H1 (cell line): ENCODE measurements at regions not wholly inside any gene's neighbourhood (a gene's known extent, or its start where the extent isn't known, plus 50 kb on each side); places are given as distances from the start of the nearest gene placed in this dataset.

Source experiments
- CTCF ChIA-PET: fragments of 300-600 bp; sonication (Branson Sonifier 250); formaldehyde crosslinking; loops from one replicate; lab custom pipeline; 2021; ENCODE audit not compliant: partially characterized antibody; lab: Charles Lee
- POLR2A ChIA-PET: fragments of 300-600 bp; sonication (Branson Sonifier 250); formaldehyde crosslinking; loops from one replicate; lab custom pipeline; 2021; ENCODE audit warnings: inconsistent platforms; ENCODE audit not compliant: partially characterized antibody; lab: Charles Lee
- DNase-seq, 2 experiments: peaks; one replicate each; pipeline versions ENCODE4 v3.0.0 to v3.0.0-alpha.2; 2010 to 2022; ENCODE audit warnings: low spot score in 2 of 2, low read depth in 1 of 2, mixed read lengths in 1 of 2
- FAIRE-seq: peaks from 2 replicates; lab custom pipeline; 2011; peaks lifted over from hg19 to GRCh38; lab: Jason Lieb, UNC
- H2AFZ ChIP-seq: 2 replicates; pipeline ENCODE4 v1.8.1; 2012; ENCODE audit warnings: low read length, inconsistent platforms
- H2AK5ac ChIP-seq: 2 replicates; pipeline ENCODE4 v1.6.1; 2013; ENCODE audit warnings: low read depth, low read length
- H2BK120ac ChIP-seq: replicated peaks from 2 replicates; pipeline ENCODE3; 2013; ENCODE audit warnings: low read depth, low read length, inconsistent platforms
- H2BK12ac ChIP-seq: 2 replicates; pipeline ENCODE4 v1.6.1; 2013; ENCODE audit warnings: low read depth, low read length
- H2BK15ac ChIP-seq: 2 replicates; pipeline ENCODE4 v1.6.1; 2013; ENCODE audit warnings: low read length
- H2BK20ac ChIP-seq: 2 replicates; pipeline ENCODE4 v1.6.1; 2013; ENCODE audit warnings: low read length
- H2BK5ac ChIP-seq: 2 replicates; pipeline ENCODE4 v1.6.1; 2013; ENCODE audit warnings: low read depth, low read length
- H3K14ac ChIP-seq: 2 replicates; pipeline ENCODE4 v1.6.1; 2013; ENCODE audit warnings: inconsistent platforms; ENCODE audit not compliant: insufficient read length
- H3K18ac ChIP-seq: 2 replicates; pipeline ENCODE4 v1.6.1; 2013; ENCODE audit warnings: low read length; ENCODE audit errors: extremely low read depth
- H3K23ac ChIP-seq: 2 replicates; pipeline ENCODE4 v1.6.1; 2013; ENCODE audit warnings: inconsistent platforms; ENCODE audit not compliant: insufficient read length
- H3K23me2 ChIP-seq: 2 replicates; pipeline ENCODE4 v1.6.1; 2013; ENCODE audit warnings: low read depth, low read length
- H3K27ac ChIP-seq: 2 replicates; pipeline ENCODE4 v1.6.1; 2011; ENCODE audit warnings: low read depth, low read length, inconsistent platforms
- H3K27me3 ChIP-seq, 4 experiments: replicated peaks in 1 of 4; 1 replicate in 1 of 4; 2 replicates in 3 of 4; pipeline versions ENCODE4 v1.6.1 to v1.8.1; 2011 to 2013; ENCODE audit warnings: low read length in 3 of 4, mild to moderate bottlenecking in 3 of 4, inconsistent platforms in 2 of 4, mixed read lengths in 2 of 4, moderate library complexity in 1 of 4; ENCODE audit not compliant: control insufficient read depth in 3 of 4, insufficient read depth in 3 of 4; ENCODE audit errors: extremely low read depth in 1 of 4
- H3K36me3 ChIP-seq, 4 experiments: 2 replicates each; pipeline versions ENCODE4 v1.6.1 to v1.8.1; 2011 to 2013; ENCODE audit warnings: mild to moderate bottlenecking in 4 of 4, low read length in 3 of 4, moderate library complexity in 2 of 4, control low read depth in 1 of 4, inconsistent platforms in 1 of 4; ENCODE audit not compliant: insufficient read depth in 4 of 4, control insufficient read depth in 2 of 4
- H3K4ac ChIP-seq: replicated peaks from 2 replicates; pipeline ENCODE3; 2013; ENCODE audit warnings: low read length, low read depth, mixed read lengths, inconsistent platforms; ENCODE audit not compliant: insufficient read length
- H3K4me1 ChIP-seq, 4 experiments: replicated peaks in 1 of 4; 1 replicate in 1 of 4; 2 replicates in 3 of 4; pipeline versions ENCODE4 v1.6.1 to v1.8.1; 2011 to 2013; ENCODE audit warnings: low read length in 3 of 4, inconsistent platforms in 2 of 4, mixed read lengths in 1 of 4; ENCODE audit not compliant: insufficient read depth in 4 of 4, control insufficient read depth in 3 of 4
- H3K4me2 ChIP-seq, 2 experiments: 2 replicates each; pipeline versions ENCODE4 v1.6.1 to v1.8.1; 2011 to 2013; ENCODE audit warnings: low read depth in 2 of 2, low read length in 2 of 2, control low read depth in 1 of 2, inconsistent platforms in 1 of 2, mild to moderate bottlenecking in 1 of 2; ENCODE audit not compliant: insufficient read depth in 1 of 2
- H3K4me3 ChIP-seq, 4 experiments: fragments of 200-600, 300-600 bp in 1 of 4; sonication (generic), shearing (Covaris generic), sonication (Bioruptor Twin) in 1 of 4; 2 replicates each; pipeline versions ENCODE4 v1.5.1 to v1.8.1; 2011 to 2016; ENCODE audit warnings: low read length in 4 of 4, low read depth in 3 of 4, control low read depth in 2 of 4, inconsistent platforms in 2 of 4, mild to moderate bottlenecking in 2 of 4, mixed read lengths in 1 of 4, moderate library complexity in 1 of 4; ENCODE audit not compliant: insufficient read depth in 2 of 4; ENCODE audit errors: extremely low read depth in 1 of 4
- H3K56ac ChIP-seq: replicated peaks from 2 replicates; pipeline ENCODE3; 2013; ENCODE audit warnings: low read depth, mild to moderate bottlenecking, mixed read lengths, low read length, inconsistent platforms; ENCODE audit not compliant: insufficient read length
- H3K79me1 ChIP-seq: 2 replicates; pipeline ENCODE4 v1.6.1; 2013; ENCODE audit warnings: low read depth, low read length, control low read depth
- H3K79me2 ChIP-seq, 2 experiments: 2 replicates each; pipeline versions ENCODE4 v1.6.1 to v1.8.1; 2012 to 2013; ENCODE audit warnings: low read length in 2 of 2, mild to moderate bottlenecking in 2 of 2, inconsistent platforms in 1 of 2; ENCODE audit not compliant: insufficient read depth in 2 of 2, control insufficient read depth in 1 of 2
- H3K9ac ChIP-seq, 4 experiments: replicated peaks in 1 of 4; 1 replicate in 1 of 4; 2 replicates in 3 of 4; pipeline versions ENCODE4 v1.6.1 to v1.8.1; 2011 to 2013; ENCODE audit warnings: low read depth in 3 of 4, low read length in 3 of 4, control low read depth in 2 of 4, mild to moderate bottlenecking in 2 of 4, moderate library complexity in 2 of 4, inconsistent platforms in 1 of 4; ENCODE audit errors: extremely low read depth in 1 of 4
- H3K9me3 ChIP-seq, 2 experiments: 2 replicates each; pipeline versions ENCODE4 v1.6.1 to v1.8.1; 2012 to 2013; ENCODE audit warnings: mild to moderate bottlenecking in 2 of 2, moderate library complexity in 2 of 2, control low read depth in 1 of 2, inconsistent platforms in 1 of 2, low read depth in 1 of 2, low read length in 1 of 2, mixed read lengths in 1 of 2; ENCODE audit not compliant: insufficient read depth in 2 of 2
- H4K20me1 ChIP-seq, 2 experiments: replicated peaks in 1 of 2; 2 replicates each; pipeline versions ENCODE3 to v1.8.1; 2011 to 2013; ENCODE audit warnings: inconsistent platforms in 2 of 2, low read length in 2 of 2, mild to moderate bottlenecking in 1 of 2; ENCODE audit not compliant: insufficient read depth in 2 of 2, control insufficient read depth in 1 of 2
- H4K5ac ChIP-seq: 2 replicates; pipeline ENCODE4 v1.6.1; 2013; ENCODE audit warnings: low read length, low read depth, mixed read lengths, inconsistent platforms; ENCODE audit not compliant: insufficient read length
- H4K8ac ChIP-seq: 2 replicates; pipeline ENCODE4 v1.8.0; 2013; ENCODE audit warnings: mild to moderate bottlenecking, moderate library complexity, low read length, inconsistent platforms; ENCODE audit not compliant: insufficient read depth; ENCODE audit errors: extremely low read depth
- H4K91ac ChIP-seq: replicated peaks from 2 replicates; pipeline ENCODE3; 2013; ENCODE audit warnings: low read length, mixed read lengths, inconsistent platforms; ENCODE audit not compliant: insufficient read length
- ASH2L ChIP-seq: fragments of 200-600, 300-600 bp; sonication (generic); IDR thresholded peaks from one replicate; pipeline ENCODE4 v1.7.1; 2017; ENCODE audit warnings: low read length
- CHD2 ChIP-seq: IDR thresholded peaks from 2 replicates; pipeline ENCODE4 v1.6.1; 2012; ENCODE audit warnings: low read length, improper control_type of control experiment
- FOSL1 ChIP-seq: IDR thresholded peaks from 2 replicates; pipeline ENCODE4 v1.6.1; 2011; ENCODE audit warnings: mild to moderate bottlenecking, low read depth, low read length, moderate library complexity; ENCODE audit not compliant: insufficient read depth
- GTF2F1 ChIP-seq: IDR thresholded peaks from 2 replicates; pipeline ENCODE4 v1.6.1; 2012; ENCODE audit warnings: low read depth, low read length, improper control_type of control experiment, borderline replicate concordance
- POLR2AphosphoS5 ChIP-seq: IDR thresholded peaks from 2 replicates; pipeline ENCODE4 v1.6.1; 2011; ENCODE audit warnings: low read depth, low read length
- RAD21 ChIP-seq, 2 experiments: IDR thresholded peaks in 1 of 2; conservative IDR thresholded peaks in 1 of 2; 2 replicates each; pipeline ENCODE4 v1.6.1; 2011; ENCODE audit warnings: low read depth in 2 of 2, low read length in 2 of 2, improper control_type of control experiment in 1 of 2, inconsistent platforms in 1 of 2, mild to moderate bottlenecking in 1 of 2, moderate library complexity in 1 of 2
- SIRT6 ChIP-seq: IDR thresholded peaks from one replicate; pipeline ENCODE4 v1.7.1; 2012; ENCODE audit warnings: low read length, inconsistent platforms
- TEAD4 ChIP-seq: IDR thresholded peaks from 2 replicates; pipeline ENCODE4 v1.6.1; 2012; ENCODE audit warnings: low read depth, low read length, inconsistent platforms, mixed read lengths
- WGBS, 2 experiments: shearing (Covaris generic) in 1 of 2; methylation state at CpG; one replicate each; pipeline versions ENCODE4 v1.1.6 to v1.1.7; 2013 to 2015; ENCODE audit warnings: low lambda C conversion rate in 2 of 2, mixed read lengths in 2 of 2, inconsistent platforms in 1 of 2, low coverage in 1 of 2, missing lambda C conversion rate in 1 of 2; ENCODE audit not compliant: insufficient replicate concordance in 2 of 2, insufficient coverage in 1 of 2, insufficient read length in 1 of 2; ENCODE audit errors: extremely low coverage in 1 of 2, missing lambda C conversion rate in 1 of 2; 5-methylcytosine and 5-hydroxymethylcytosine counted together
- TF ChIP-seq, protein P1 (sequence below): IDR thresholded peaks from 2 replicates; pipeline ENCODE4 v1.6.1; 2011; ENCODE audit warnings: low read depth, mild to moderate bottlenecking, low read length; ENCODE audit not compliant: insufficient read depth

DNA sequence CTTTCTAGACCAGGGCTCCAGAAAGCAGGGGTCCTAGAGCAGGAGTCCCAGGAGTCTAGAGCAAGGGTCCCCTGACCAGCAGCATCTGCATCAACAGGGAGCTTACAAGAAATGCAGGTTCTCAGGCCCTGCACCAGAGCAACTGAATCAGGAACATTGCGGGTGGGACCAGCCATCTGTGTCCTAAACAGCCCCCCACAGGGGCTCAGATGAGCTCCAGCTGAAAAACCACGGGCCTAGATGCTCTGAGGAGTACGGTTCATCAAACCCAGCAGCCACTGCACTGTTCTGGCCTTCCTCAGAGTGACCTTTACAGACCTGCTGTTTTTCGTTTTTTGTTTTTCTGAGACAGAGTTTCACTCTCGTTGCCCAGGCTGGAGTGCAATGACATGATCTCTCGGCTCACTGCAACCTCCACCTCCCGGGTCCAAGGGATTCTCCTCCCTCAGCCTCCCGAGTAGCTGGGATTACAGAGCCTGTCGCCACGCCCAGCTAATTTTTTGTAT lies 438.2 kb downstream of the SOX9 start:
- Histone ChIP-seq H3K79me2 (no peaks in the 10 kb centered on the region), H3K23me2 (peaks cover 6% of the 10 kb centered on the region; the same call in 1 of the 2 replicates), H3K23ac (no peak overlapping the region), H3K9ac (no peak overlapping the region), H3K4ac (no peak overlapping the region), H3K14ac (no peak overlapping the region), H3K56ac (no peak overlapping the region), H4K91ac (no peak overlapping the region), H4K8ac (no peak overlapping the region), H3K36me3 (no peaks in the 10 kb centered on the region), H4K20me1 (peaks cover 3 to 5% of the 10 kb centered on the region in 2 experiments), H2BK5ac (no peak overlapping the region), H2AK5ac (no peak overlapping the region), H3K18ac (no peak overlapping the region), H2BK15ac (no peak overlapping the region), H3K4me1 (peaks cover 0 to 10% (median 2%) of the 10 kb centered on the region in 4 experiments; a peak in 5 of 7 replicates), H2AFZ (no peak overlapping the region), H2BK120ac (no peak overlapping the region), H3K27me3 (no peaks in the 10 kb centered on the region), H3K9me3 (no peaks in the 10 kb centered on the region), H2BK20ac (no peak overlapping the region), H2BK12ac (no peak overlapping the region), H3K4me2 (no peak overlapping the region), H3K79me1 (peaks cover 4% of the 10 kb centered on the region; the same call in 1 of the 2 replicates), H4K5ac (no peak overlapping the region), H3K27ac (no peak overlapping the region), H3K4me3 (no peak overlapping the region)
- WGBS, 2 experiments = 89% methylated on average over 9 of the region's 10 CpGs; no CpG with 5 or more reads in 1 of the 2 experiments
- ChIA-PET POLR2A (interaction anchor here (0.6 to 1.5 kb wide), 2 partner anchors 33 to 631 kb away, joined by 4 to 5 read pairs; no protein-coding TSS in a partner anchor), CTCF (interaction anchor here (0.6 to 10.1 kb wide), 47 partner anchors 10 to 1610 kb away, joined by 3 to 178 read pairs (median 7); partner anchors contain the start of gene SSTR2)
- no peak for FAIRE-seq
- no peak for DNase-seq
- TF ChIP-seq ASH2L = no peak
- no peak for TF ChIP-seq POLR2AphosphoS5
- TF ChIP-seq SIRT6 = no peak
- TF ChIP-seq TEAD4 = no peak
- TF ChIP-seq, protein P1, sequence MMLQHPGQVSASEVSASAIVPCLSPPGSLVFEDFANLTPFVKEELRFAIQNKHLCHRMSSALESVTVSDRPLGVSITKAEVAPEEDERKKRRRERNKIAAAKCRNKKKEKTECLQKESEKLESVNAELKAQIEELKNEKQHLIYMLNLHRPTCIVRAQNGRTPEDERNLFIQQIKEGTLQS = no peak
- TF ChIP-seq RAD21 (IDR thresholded peaks at IDR 0.05 in 1 of 2, conservative IDR thresholded peaks at IDR 0.05 in 1 of 2; ENCODE audit: low read depth in 2 of 2, low read length in 2 of 2) = no peak
- no peak for TF ChIP-seq GTF2F1
- TF ChIP-seq FOSL1 = no peak
- TF ChIP-seq CHD2 = no peak
